ENCODE measurements at regions not wholly inside any gene's neighbourhood (a gene's known extent, or its start where the extent isn't known, plus 50 kb on each side); places are given as distances from the start of the nearest gene placed in this dataset.

DNA sequence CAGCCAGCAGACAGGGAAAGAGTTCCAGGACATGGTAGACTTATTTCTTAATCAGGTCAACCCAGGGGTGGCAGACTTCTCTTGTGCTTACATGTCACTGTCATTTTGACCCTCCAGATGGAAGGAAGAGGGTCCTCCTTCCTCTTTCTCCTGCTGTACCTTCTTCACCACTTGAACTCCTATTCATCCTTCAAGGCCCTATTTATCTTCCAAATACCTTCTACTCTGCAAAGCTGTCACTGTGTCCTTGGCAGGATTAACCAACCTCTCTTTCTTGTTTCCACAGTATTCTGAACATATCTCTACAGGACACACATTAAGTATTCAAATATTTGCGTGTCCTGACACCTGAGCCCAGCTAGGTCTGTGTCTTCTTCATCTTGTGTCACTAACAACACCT is 163.1 kb downstream of the DICER1 start:
- Histone ChIP-seq H4K20me1 (ENCODE audit: control insufficient read depth, extremely low read depth, insufficient read depth, low read length) (no peaks in the 10 kb centered on the region), H3K9me3 (ENCODE audit: control insufficient read depth, low read depth, low read length) (no peaks in the 10 kb centered on the region)
- dilution Hi-C loops (cut with MboI; ENCODE audit: extremely low pct_ligation_motif_present, low sequenced_read_pairs), result no loop called here

GRCh38 chr14:94992046-94992445 is 165.3 kb downstream of the DICER1 start:
- no peaks in the 10 kb centered on the region for H3K27me3 ChIP-seq (ENCODE audit: control insufficient read depth, extremely low read depth, insufficient read depth, low read length)
- dilution Hi-C loops (cut with MboI; ENCODE audit: extremely low pct_ligation_motif_present, low sequenced_read_pairs), result no loop called here
- H3K4me3 ChIP-seq (ENCODE audit: control insufficient read depth in 2 of 3, extremely low read depth in 1 of 3, insufficient read depth in 2 of 3, low read depth in 1 of 3, low read length in 3 of 3), result no peak overlapping the region
- FAIRE-seq (no peak), DNase-seq (ENCODE audit: low read depth, low spot score) (no peak)
- no peaks in the 10 kb centered on the region for H3K9me3 ChIP-seq (ENCODE audit: control insufficient read depth, low read depth, low read length)
- H3K79me2 ChIP-seq (ENCODE audit: control insufficient read depth, insufficient read depth, low read length), result no peaks in the 10 kb centered on the region
- TF ChIP-seq, protein P1, sequence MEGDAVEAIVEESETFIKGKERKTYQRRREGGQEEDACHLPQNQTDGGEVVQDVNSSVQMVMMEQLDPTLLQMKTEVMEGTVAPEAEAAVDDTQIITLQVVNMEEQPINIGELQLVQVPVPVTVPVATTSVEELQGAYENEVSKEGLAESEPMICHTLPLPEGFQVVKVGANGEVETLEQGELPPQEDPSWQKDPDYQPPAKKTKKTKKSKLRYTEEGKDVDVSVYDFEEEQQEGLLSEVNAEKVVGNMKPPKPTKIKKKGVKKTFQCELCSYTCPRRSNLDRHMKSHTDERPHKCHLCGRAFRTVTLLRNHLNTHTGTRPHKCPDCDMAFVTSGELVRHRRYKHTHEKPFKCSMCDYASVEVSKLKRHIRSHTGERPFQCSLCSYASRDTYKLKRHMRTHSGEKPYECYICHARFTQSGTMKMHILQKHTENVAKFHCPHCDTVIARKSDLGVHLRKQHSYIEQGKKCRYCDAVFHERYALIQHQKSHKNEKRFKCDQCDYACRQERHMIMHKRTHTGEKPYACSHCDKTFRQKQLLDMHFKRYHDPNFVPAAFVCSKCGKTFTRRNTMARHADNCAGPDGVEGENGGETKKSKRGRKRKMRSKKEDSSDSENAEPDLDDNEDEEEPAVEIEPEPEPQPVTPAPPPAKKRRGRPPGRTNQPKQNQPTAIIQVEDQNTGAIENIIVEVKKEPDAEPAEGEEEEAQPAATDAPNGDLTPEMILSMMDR (optimal IDR thresholded peaks at IDR 0.05 in 1 of 3, IDR thresholded peaks at IDR 0.05 in 1 of 3, conservative IDR thresholded peaks at IDR 0.05 in 1 of 3; ENCODE audit: extremely low read depth in 1 of 3, insufficient read depth in 2 of 3, low read length in 3 of 3), result no peak
- no peak for TF ChIP-seq EZH2 (IDR thresholded peaks at IDR 0.05; ENCODE audit: low read length)
- no peak overlapping the region for H3K9ac ChIP-seq (ENCODE audit: control insufficient read depth, extremely low read depth, insufficient read depth, low read length)
- no peaks in the 10 kb centered on the region for H4K20me1 ChIP-seq (ENCODE audit: control insufficient read depth, extremely low read depth, insufficient read depth, low read length)
- H3K36me3 ChIP-seq (ENCODE audit: control insufficient read depth in 2 of 2, extremely low read depth in 1 of 2, insufficient read depth in 2 of 2, low read length in 2 of 2), result no peaks in the 10 kb centered on the region
- no peak overlapping the region for H3K4me2 ChIP-seq (ENCODE audit: control insufficient read depth, extremely low read depth, insufficient read depth, low read depth, low read length)
- no peak overlapping the region for H2AFZ ChIP-seq (ENCODE audit: control insufficient read depth, low read length)
- H3K4me1 ChIP-seq (ENCODE audit: control insufficient read depth, extremely low read depth, insufficient read depth, low read length), result no peaks in the 10 kb centered on the region
- no peaks in the 10 kb centered on the region for H3K9me1 ChIP-seq (ENCODE audit: control insufficient read depth, extremely low read depth, insufficient read depth, low read length)
- H3K27ac ChIP-seq (ENCODE audit: control insufficient read depth, insufficient read depth, low read length), result no peak overlapping the region

More for the DNA sequence above, 163.1 kb downstream of the DICER1 start:
- DNase-seq (ENCODE audit: low read depth, low spot score) (no peak), FAIRE-seq (no peak)
- Histone ChIP-seq H3K27ac (ENCODE audit: control insufficient read depth, insufficient read depth, low read length) (no peak overlapping the region), H3K4me2 (ENCODE audit: control insufficient read depth, extremely low read depth, insufficient read depth, low read depth, low read length) (no peak overlapping the region), H3K9me1 (ENCODE audit: control insufficient read depth, extremely low read depth, insufficient read depth, low read length) (no peaks in the 10 kb centered on the region), H2AFZ (ENCODE audit: control insufficient read depth, low read length) (no peak overlapping the region), H3K27me3 (ENCODE audit: control insufficient read depth, extremely low read depth, insufficient read depth, low read length) (no peaks in the 10 kb centered on the region), H3K79me2 (ENCODE audit: control insufficient read depth, insufficient read depth, low read length) (no peaks in the 10 kb centered on the region), H3K4me1 (ENCODE audit: control insufficient read depth, extremely low read depth, insufficient read depth, low read length) (no peaks in the 10 kb centered on the region), H3K4me3 (ENCODE audit: control insufficient read depth in 2 of 3, extremely low read depth in 1 of 3, insufficient read depth in 2 of 3, low read depth in 1 of 3, low read length in 3 of 3) (no peak overlapping the region), H3K9ac (ENCODE audit: control insufficient read depth, extremely low read depth, insufficient read depth, low read length) (no peak overlapping the region), H3K36me3 (ENCODE audit: control insufficient read depth in 2 of 2, extremely low read depth in 1 of 2, insufficient read depth in 2 of 2, low read length in 2 of 2) (no peaks in the 10 kb centered on the region)
- TF ChIP-seq, protein P1 (optimal IDR thresholded peaks at IDR 0.05 in 1 of 3, IDR thresholded peaks at IDR 0.05 in 1 of 3, conservative IDR thresholded peaks at IDR 0.05 in 1 of 3; ENCODE audit: extremely low read depth in 1 of 3, insufficient read depth in 2 of 3, low read length in 3 of 3), result no peak
- no peak for TF ChIP-seq EZH2 (IDR thresholded peaks at IDR 0.05; ENCODE audit: low read length)

Data from keratinocyte (primary cell).